OCI-M1 (cell line): ENCODE measurements at regions not wholly inside any gene's neighbourhood (a gene's known extent, or its start where the extent isn't known, plus 50 kb on each side); places are given as distances from the start of the nearest gene placed in this dataset.

Experiments used
- DNase-seq: peaks from one replicate; lab custom pipeline; 2025; lab: John Stamatoyannopoulos, UW

- no peak for DNase-seq
Measured at GRCh38 chr11:119793335-119793984, 64.5 kb upstream of the NECTIN1 start.

- no peak for DNase-seq
Measured at GRCh38 chr11:119791701-119792151, 62.7 kb upstream of the NECTIN1 start.

GRCh38 chr11:119791047-119791446 is 62.0 kb upstream of the NECTIN1 start:
- DNase-seq: no peak

- DNase-seq: no peak
Measured at GRCh38 chr11:119790476-119790875, 61.5 kb upstream of the NECTIN1 start.

GRCh38 chr11:119789766-119790407 is 60.9 kb upstream of the NECTIN1 start:
- DNase-seq: no peak

GRCh38 chr11:119788911-119789560 is 60.0 kb upstream of the NECTIN1 start:
- no peak for DNase-seq

- DNase-seq: no peak
Measured at GRCh38 chr11:119788096-119788883, 59.3 kb upstream of the NECTIN1 start.

GRCh38 chr11:119787074-119787461 is 58.1 kb upstream of the NECTIN1 start:
- DNase-seq: no peak

GRCh38 chr11:119786431-119787073 is 57.6 kb upstream of the NECTIN1 start:
- no peak for DNase-seq

GRCh38 chr11:119785131-119785530 is 56.1 kb upstream of the NECTIN1 start:
- DNase-seq: no peak

- no peak for DNase-seq
Measured at GRCh38 chr11:119784421-119784820, 55.4 kb upstream of the NECTIN1 start.

GRCh38 chr11:119783466-119784400 is 54.7 kb upstream of the NECTIN1 start:
- DNase-seq: no peak

- DNase-seq: no peak
Measured at GRCh38 chr11:119782739-119783072, 53.7 kb upstream of the NECTIN1 start.

- DNase-seq: no peak
Measured at GRCh38 chr11:119782006-119782738, 53.2 kb upstream of the NECTIN1 start.

- DNase-seq: no peak
Measured at GRCh38 chr11:119780222-119780953, 51.4 kb upstream of the NECTIN1 start.

GRCh38 chr11:119779195-119780071 is 50.4 kb upstream of the NECTIN1 start:
- DNase-seq: no peak
